ENCODE measurements at regions not wholly inside any gene's neighbourhood (a gene's known extent, or its start where the extent isn't known, plus 50 kb on each side); places are given as distances from the start of the nearest gene placed in this dataset.

GRCh38 chr20:24722586-24722985 is 226.5 kb upstream of the CST7 start:
- no peak overlapping the region for H2AFZ ChIP-seq (ENCODE audit: low read depth, low read length)
- no peaks in the 10 kb centered on the region for H3K27me3 ChIP-seq (ENCODE audit: control insufficient read depth in 2 of 2, insufficient read depth in 2 of 2, low read length in 2 of 2)
- ATAC-seq (no peak), FAIRE-seq (no peak), DNase-seq (ENCODE audit: extremely low read depth in 1 of 4, low spot score in 3 of 4) (no peak)
- no peak for TF ChIP-seq MECOM (CRISPR knock-in tag; IDR thresholded peaks at IDR 0.05)
- TF ChIP-seq PHF20 (IDR thresholded peaks at IDR 0.05; ENCODE audit: partially characterized antibody) = no peak
- TF ChIP-seq ZNF507 (tag; conservative IDR thresholded peaks at IDR 0.05) = no peak
- no peaks in the 10 kb centered on the region for H3K9me1 ChIP-seq (ENCODE audit: control insufficient read depth, insufficient read depth, low read length)
- no peak overlapping the region for H3K4me3 ChIP-seq
- no peaks in the 10 kb centered on the region for H3K9me3 ChIP-seq (replicated peaks; ENCODE audit: control insufficient read depth, insufficient read depth, low read depth, low read length)
- POLR2A ChIA-PET = interaction anchor here (0.6 kb wide), 1 partner anchor 117 kb away, joined by 3 read pairs; no protein-coding TSS in a partner anchor
- H4K20me1 ChIP-seq (replicated peaks; ENCODE audit: control insufficient read depth, insufficient read depth, low read length) = no peaks in the 10 kb centered on the region
- no peaks in the 10 kb centered on the region for H3K36me3 ChIP-seq (ENCODE audit: control insufficient read depth, insufficient read depth, low read length)
- WGBS (ENCODE audit: insufficient coverage, low coverage, missing lambda C conversion rate) = no CpG with 5 or more reads among the region's 1 CpG
- intact Hi-C loops (cut with micrococcal nuclease) (no loop called here), in situ Hi-C loops (cut with MboI) (no loop called here)
- no TSS peak for BruUV-seq (replicated peaks)
- H3K27ac ChIP-seq (ENCODE audit: extremely low read depth, low read depth, low read length) = no peak overlapping the region
- CTCF ChIA-PET (ENCODE audit: low intra/inter-chr PET ratio) = no interaction called here
- no peak overlapping the region for H3K4me2 ChIP-seq (ENCODE audit: insufficient read depth, low read length)
- no peaks in the 10 kb centered on the region for H3K79me2 ChIP-seq (ENCODE audit: control insufficient read depth, insufficient read depth, low read length)
- H3K4me1 ChIP-seq (replicated peaks in 1 of 2; ENCODE audit: control insufficient read depth in 2 of 2, insufficient read depth in 2 of 2, low read length in 2 of 2) = no peaks in the 10 kb centered on the region
- H3K9ac ChIP-seq (ENCODE audit: insufficient read depth in 1 of 2, low read depth in 2 of 2, low read length in 2 of 2) = no peak overlapping the region

- BruUV-seq (replicated peaks) = no TSS peak
- TF ChIP-seq ZNF561 (CRISPR knock-in tag; conservative IDR thresholded peaks at IDR 0.05) (no peak), HLTF (IDR thresholded peaks at IDR 0.05) (no peak), CLOCK (CRISPR knock-in tag; IDR thresholded peaks at IDR 0.05; ENCODE audit: borderline replicate concordance) (no peak), NFE2L1 (tag; IDR thresholded peaks at IDR 0.05; ENCODE audit: borderline replicate concordance, low read depth) (no peak), CBX3 (IDR thresholded peaks at IDR 0.05; ENCODE audit: borderline replicate concordance in 1 of 2, low read length in 2 of 2) (no peak), SFPQ (IDR thresholded peaks at IDR 0.05; ENCODE audit: low read depth, low read length) (no peak), TAF7 (tag; IDR thresholded peaks at IDR 0.05) (no peak)
These were observed 225.9 kb upstream of the CST7 start for GRCh38 chr20:24723186-24723585.

More at GRCh38 chr20:24723186-24723585, 225.9 kb upstream of the CST7 start:
- H3K9ac ChIP-seq (ENCODE audit: insufficient read depth in 1 of 2, low read depth in 2 of 2, low read length in 2 of 2) = no peak overlapping the region
- no peaks in the 10 kb centered on the region for H3K36me3 ChIP-seq (ENCODE audit: control insufficient read depth, insufficient read depth, low read length)
- ChIA-PET POLR2A (no interaction called here), CTCF (ENCODE audit: low intra/inter-chr PET ratio) (no interaction called here)
- H3K9me1 ChIP-seq (ENCODE audit: control insufficient read depth, insufficient read depth, low read length) = no peaks in the 10 kb centered on the region
- no peak overlapping the region for H3K4me3 ChIP-seq
- WGBS (ENCODE audit: insufficient coverage, low coverage, missing lambda C conversion rate) = 4% methylated on average over 3 of the region's 3 CpGs
- no peaks in the 10 kb centered on the region for H3K9me3 ChIP-seq (replicated peaks; ENCODE audit: control insufficient read depth, insufficient read depth, low read depth, low read length)
- FAIRE-seq = no peak
- H2AFZ ChIP-seq (ENCODE audit: low read depth, low read length) = no peak overlapping the region
- no peaks in the 10 kb centered on the region for H4K20me1 ChIP-seq (replicated peaks; ENCODE audit: control insufficient read depth, insufficient read depth, low read length)
- in situ Hi-C loops (cut with MboI) = no loop called here
- no peak for ATAC-seq
- H3K79me2 ChIP-seq (ENCODE audit: control insufficient read depth, insufficient read depth, low read length) = no peaks in the 10 kb centered on the region
- no peaks in the 10 kb centered on the region for H3K27me3 ChIP-seq (ENCODE audit: control insufficient read depth in 2 of 2, insufficient read depth in 2 of 2, low read length in 2 of 2)
- H3K4me2 ChIP-seq (ENCODE audit: insufficient read depth, low read length) = no peak overlapping the region
- DNase-seq (ENCODE audit: extremely low read depth in 1 of 4, low spot score in 3 of 4) = no peak
- H3K27ac ChIP-seq (ENCODE audit: extremely low read depth, low read depth, low read length) = no peak overlapping the region
- intact Hi-C loops (cut with micrococcal nuclease) = no loop called here
- no peaks in the 10 kb centered on the region for H3K4me1 ChIP-seq (replicated peaks in 1 of 2; ENCODE audit: control insufficient read depth in 2 of 2, insufficient read depth in 2 of 2, low read length in 2 of 2)
